ENCODE measurements at regions not wholly inside any gene's neighbourhood (a gene's known extent, or its start where the extent isn't known, plus 50 kb on each side); places are given as distances from the start of the nearest gene placed in this dataset.

DNA sequence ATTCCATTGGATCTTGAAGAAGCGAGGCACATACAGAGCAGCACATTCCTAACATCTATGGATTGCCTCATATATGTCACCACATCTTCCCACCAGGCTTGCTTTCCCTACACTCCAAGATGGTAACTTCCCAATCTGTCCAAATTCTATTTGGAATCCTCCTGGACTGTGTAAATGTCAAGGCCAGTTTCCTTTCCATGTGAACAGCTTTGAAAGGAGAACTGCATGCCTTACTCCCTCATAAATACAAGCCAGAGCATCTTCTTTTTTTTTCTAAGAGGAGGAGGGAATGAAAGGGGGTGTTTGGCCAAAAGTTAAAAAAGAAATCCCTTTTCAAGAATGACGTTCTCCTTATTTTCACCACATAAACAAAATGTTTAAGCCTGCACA is 103.8 kb upstream of the OSR1 start:
- H3K4me3 ChIP-seq (ENCODE audit: low read length) = no peak overlapping the region
- 40% methylated on average over 1 of the region's 2 CpGs for WGBS (ENCODE audit: insufficient coverage, low lambda C conversion rate)
- H3K9me3 ChIP-seq (ENCODE audit: control insufficient read depth, low read depth, low read length) = no peaks in the 10 kb centered on the region
- peak in 1 of 2 donors; percentile 5 for DNase-seq
- no peaks in the 10 kb centered on the region for H3K27me3 ChIP-seq (ENCODE audit: control insufficient read depth, insufficient read depth, low read length)
- no peaks in the 10 kb centered on the region for H3K36me3 ChIP-seq (ENCODE audit: control insufficient read depth, insufficient read depth, low read length)
- no peak overlapping the region for H3K27ac ChIP-seq (ENCODE audit: low read length)
- H3K4me1 ChIP-seq (ENCODE audit: control insufficient read depth, insufficient read depth, low read length) = no peaks in the 10 kb centered on the region

DNA sequence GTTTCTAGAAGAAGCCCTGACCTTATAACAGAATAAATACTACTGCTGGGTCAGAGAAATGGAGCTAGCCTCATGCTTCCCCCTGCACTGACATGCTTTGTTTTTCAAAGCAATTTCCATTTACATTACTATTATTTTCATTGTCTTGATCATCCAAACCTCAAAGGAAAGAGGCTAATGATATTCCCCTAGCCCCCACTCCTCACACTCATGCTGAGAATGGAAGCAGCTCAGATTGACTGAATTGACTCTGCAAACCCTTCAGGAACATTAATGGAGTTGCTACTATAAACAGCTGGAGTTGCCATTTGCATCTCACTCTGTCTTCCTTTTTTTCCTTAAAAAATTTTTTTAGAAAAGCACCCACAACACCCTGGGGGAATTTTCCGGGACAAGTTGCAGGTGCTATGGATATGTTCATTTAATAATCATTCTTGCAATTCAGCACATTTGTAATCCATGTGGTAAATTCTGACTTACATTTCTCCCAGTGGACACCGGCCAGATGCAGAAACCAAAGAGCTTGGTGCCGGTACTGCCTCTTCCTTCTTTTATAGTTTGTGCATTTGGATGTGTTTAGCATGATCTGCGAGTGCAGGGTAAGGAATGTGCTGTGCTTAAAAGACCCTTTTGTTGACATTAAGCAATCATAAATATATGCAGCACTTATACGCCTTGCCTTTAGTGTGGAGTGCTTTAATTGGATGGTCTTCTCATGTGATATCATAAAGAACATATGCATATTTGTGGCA is 103.3 kb upstream of the OSR1 start:
- Histone ChIP-seq H3K4me3 (ENCODE audit: low read length) (no peak overlapping the region), H3K27me3 (ENCODE audit: control insufficient read depth, insufficient read depth, low read length) (no peaks in the 10 kb centered on the region), H3K36me3 (ENCODE audit: control insufficient read depth, insufficient read depth, low read length) (no peaks in the 10 kb centered on the region), H3K27ac (ENCODE audit: low read length) (no peak overlapping the region), H3K9me3 (ENCODE audit: control insufficient read depth, low read depth, low read length) (no peaks in the 10 kb centered on the region), H3K4me1 (ENCODE audit: control insufficient read depth, insufficient read depth, low read length) (no peaks in the 10 kb centered on the region)
- 40% methylated on average over 1 of the region's 5 CpGs for WGBS (ENCODE audit: insufficient coverage, low lambda C conversion rate)
- DNase-seq = no peak

DNA sequence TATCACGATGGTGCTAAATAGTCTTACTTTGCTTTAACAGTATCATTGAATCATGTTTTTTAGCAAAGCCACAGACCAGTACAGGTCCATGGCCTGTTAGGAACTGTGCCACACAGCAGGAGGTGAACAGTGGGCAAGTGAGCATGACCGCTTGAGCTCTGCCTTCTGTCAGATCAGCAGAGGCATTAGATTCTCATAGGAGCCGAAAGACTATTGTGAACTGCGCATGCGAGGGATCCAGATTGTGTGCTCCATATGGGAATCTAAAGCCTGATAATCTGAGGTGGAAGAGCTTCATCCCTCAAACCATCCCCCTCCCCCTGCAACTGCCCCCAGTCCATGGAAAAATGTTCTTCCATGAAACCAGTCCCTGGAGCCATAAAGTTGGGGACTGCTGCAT is 102.3 kb upstream of the OSR1 start:
- DNase-seq = no peak
- Histone ChIP-seq H3K36me3 (ENCODE audit: control insufficient read depth, insufficient read depth, low read length) (no peaks in the 10 kb centered on the region), H3K27me3 (ENCODE audit: control insufficient read depth, insufficient read depth, low read length) (no peaks in the 10 kb centered on the region), H3K27ac (ENCODE audit: low read length) (no peak overlapping the region), H3K4me3 (ENCODE audit: low read length) (no peak overlapping the region), H3K4me1 (ENCODE audit: control insufficient read depth, insufficient read depth, low read length) (no peaks in the 10 kb centered on the region), H3K9me3 (ENCODE audit: control insufficient read depth, low read depth, low read length) (no peaks in the 10 kb centered on the region)
- no CpG with 5 or more reads among the region's 5 CpGs for WGBS (ENCODE audit: insufficient coverage, low lambda C conversion rate)

DNA sequence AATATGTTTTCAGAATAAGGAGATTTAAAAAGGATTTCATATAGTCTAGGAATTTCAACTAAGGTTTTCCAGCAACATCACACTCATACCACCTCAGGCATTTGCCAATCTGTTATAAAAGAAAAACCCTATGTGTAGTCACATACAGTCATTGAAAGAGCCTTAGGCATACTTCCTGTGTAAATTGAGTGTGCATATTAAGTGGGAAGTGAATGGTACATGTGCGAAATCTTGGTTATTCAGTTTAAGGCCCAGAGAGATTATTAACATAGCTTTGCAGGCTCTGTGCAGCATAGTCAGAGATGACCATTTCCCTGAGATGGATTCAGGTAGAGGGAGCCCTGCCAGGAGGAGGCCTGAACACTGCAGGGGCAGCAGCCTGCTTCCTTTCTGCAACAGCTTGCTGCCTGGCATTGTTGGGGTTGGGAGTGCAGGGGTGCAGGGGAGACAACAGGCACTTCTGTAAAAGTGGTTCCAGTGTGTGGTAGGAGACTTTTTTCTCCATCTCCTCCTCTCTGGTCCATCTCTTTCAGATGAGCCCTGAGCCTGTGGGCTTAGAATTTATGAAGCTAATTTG is 100.1 kb upstream of the OSR1 start:
- no peaks in the 10 kb centered on the region for H3K9me3 ChIP-seq (ENCODE audit: control insufficient read depth, low read depth, low read length)
- no peak overlapping the region for H3K4me3 ChIP-seq (ENCODE audit: low read length)
- H3K27me3 ChIP-seq (ENCODE audit: control insufficient read depth, insufficient read depth, low read length) = no peaks in the 10 kb centered on the region
- no CpG with 5 or more reads among the region's 1 CpG for WGBS (ENCODE audit: insufficient coverage, low lambda C conversion rate)
- no peak overlapping the region for H3K27ac ChIP-seq (ENCODE audit: low read length)
- H3K36me3 ChIP-seq (ENCODE audit: control insufficient read depth, insufficient read depth, low read length) = no peaks in the 10 kb centered on the region
- DNase-seq = no peak
- no peaks in the 10 kb centered on the region for H3K4me1 ChIP-seq (ENCODE audit: control insufficient read depth, insufficient read depth, low read length)

DNA sequence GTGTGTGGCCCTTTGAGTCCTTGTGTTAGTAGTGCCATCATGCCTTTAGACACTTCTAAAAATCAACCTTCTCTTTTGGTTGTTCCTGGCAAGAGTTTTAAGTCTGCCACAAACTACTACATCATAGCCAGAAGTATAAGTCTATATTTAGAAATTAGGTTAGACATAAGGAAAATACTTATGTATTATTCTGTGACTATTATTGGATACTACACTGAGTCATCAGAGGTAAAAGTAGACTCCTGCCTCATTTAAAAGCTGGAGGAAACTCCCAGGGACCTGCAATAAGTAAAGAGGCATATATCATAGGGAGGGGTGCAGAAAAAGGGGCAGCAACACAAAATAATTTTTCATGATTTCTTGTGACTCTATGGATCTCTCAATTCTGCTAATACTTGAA is 99.4 kb upstream of the OSR1 start:
- DNase-seq = no peak
- H3K9me3 ChIP-seq (ENCODE audit: control insufficient read depth, low read depth, low read length) = no peaks in the 10 kb centered on the region
- H3K36me3 ChIP-seq (ENCODE audit: control insufficient read depth, insufficient read depth, low read length) = no peaks in the 10 kb centered on the region
- H3K4me1 ChIP-seq (ENCODE audit: control insufficient read depth, insufficient read depth, low read length) = no peaks in the 10 kb centered on the region
- H3K27me3 ChIP-seq (ENCODE audit: control insufficient read depth, insufficient read depth, low read length) = no peaks in the 10 kb centered on the region
- no peak overlapping the region for H3K4me3 ChIP-seq (ENCODE audit: low read length)
- no peak overlapping the region for H3K27ac ChIP-seq (ENCODE audit: low read length)

DNA sequence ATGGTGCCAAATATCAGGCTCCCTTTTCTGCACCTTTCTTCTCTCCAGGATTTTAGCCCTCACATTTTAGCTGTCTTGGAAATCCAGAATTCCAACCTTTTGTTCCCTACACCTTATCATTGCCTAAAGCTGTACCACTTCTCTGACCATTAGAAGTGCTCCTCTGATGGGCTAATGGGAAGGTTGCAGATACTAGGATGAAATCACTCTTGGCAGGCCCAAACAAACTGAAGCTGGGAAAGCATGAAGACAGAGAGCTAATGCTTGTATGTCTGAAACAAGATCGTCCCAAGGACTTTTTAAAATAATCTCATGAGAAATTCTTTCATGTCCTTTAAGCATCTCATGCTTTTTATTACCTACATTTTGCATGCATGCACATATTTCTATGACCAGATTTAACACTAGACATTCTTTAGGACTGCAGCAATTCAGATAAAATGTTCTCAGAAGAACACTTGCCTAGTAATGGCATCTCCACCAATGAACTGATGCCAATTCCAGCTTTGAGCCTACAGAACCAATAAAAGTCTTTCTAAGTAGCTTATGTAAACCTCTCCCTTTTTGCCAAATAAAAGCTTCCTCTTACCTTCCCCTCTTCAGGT is 98.4 kb upstream of the OSR1 start:
- Histone ChIP-seq H3K4me1 (ENCODE audit: control insufficient read depth, insufficient read depth, low read length) (no peaks in the 10 kb centered on the region), H3K27me3 (ENCODE audit: control insufficient read depth, insufficient read depth, low read length) (no peaks in the 10 kb centered on the region), H3K36me3 (ENCODE audit: control insufficient read depth, insufficient read depth, low read length) (no peaks in the 10 kb centered on the region), H3K27ac (ENCODE audit: low read length) (no peak overlapping the region), H3K9me3 (ENCODE audit: control insufficient read depth, low read depth, low read length) (no peaks in the 10 kb centered on the region), H3K4me3 (ENCODE audit: low read length) (no peak overlapping the region)
- no CpG with 5 or more reads among the region's 1 CpG for WGBS (ENCODE audit: insufficient coverage, low lambda C conversion rate)
- DNase-seq = no peak

DNA sequence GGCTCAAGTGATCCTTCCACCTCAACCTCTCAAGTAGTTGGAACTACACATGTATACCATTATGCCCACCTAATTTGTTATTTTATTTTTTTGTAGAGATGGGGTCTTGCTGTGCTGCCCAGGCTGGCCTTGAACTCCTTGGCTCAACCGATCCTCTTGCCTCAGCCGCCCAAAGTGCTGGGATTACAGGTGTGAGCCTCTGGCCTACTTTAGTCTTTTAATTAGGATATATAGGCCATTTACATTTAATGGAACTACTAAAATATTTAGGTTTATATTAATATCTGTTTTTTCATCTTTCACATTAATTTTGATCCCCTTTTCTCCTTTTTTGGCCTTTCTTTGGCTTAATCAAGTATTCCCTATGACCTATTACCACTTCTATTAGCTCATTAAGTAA is 95.7 kb upstream of the OSR1 start:
- Histone ChIP-seq H3K9me3 (ENCODE audit: control insufficient read depth, low read depth, low read length) (no peaks in the 10 kb centered on the region), H3K4me1 (ENCODE audit: control insufficient read depth, insufficient read depth, low read length) (no peaks in the 10 kb centered on the region), H3K27ac (ENCODE audit: low read length) (no peak overlapping the region), H3K36me3 (ENCODE audit: control insufficient read depth, insufficient read depth, low read length) (no peaks in the 10 kb centered on the region), H3K27me3 (ENCODE audit: control insufficient read depth, insufficient read depth, low read length) (no peaks in the 10 kb centered on the region), H3K4me3 (ENCODE audit: low read length) (no peak overlapping the region)
- DNase-seq = no peak
- WGBS (ENCODE audit: insufficient coverage, low lambda C conversion rate) = 100% methylated on average over 1 of the region's 2 CpGs

DNA sequence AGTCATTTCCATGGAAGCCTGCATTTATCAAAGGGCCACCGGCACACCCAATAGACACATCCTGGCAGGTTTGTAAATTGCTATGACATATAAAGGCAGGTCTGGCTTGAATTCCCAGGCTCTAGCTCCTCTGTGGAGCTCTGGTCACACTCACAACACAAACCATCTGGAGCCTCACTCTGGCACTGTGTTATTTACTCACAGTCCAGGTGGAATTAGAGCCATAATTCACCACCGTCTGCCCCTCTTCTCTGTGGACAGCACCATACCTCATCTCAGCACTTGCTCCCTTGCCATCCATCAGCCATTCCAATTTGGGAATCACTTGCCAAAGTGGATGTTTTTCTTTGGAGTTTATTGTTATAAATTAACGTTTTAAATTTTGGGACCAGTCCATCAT is 84.3 kb upstream of the OSR1 start:
- H3K27me3 ChIP-seq (ENCODE audit: control insufficient read depth, insufficient read depth, low read length) = no peaks in the 10 kb centered on the region
- no peak for DNase-seq
- no peak overlapping the region for H3K4me3 ChIP-seq (ENCODE audit: low read length)
- no peak overlapping the region for H3K27ac ChIP-seq (ENCODE audit: low read length)
- H3K9me3 ChIP-seq (ENCODE audit: control insufficient read depth, low read depth, low read length) = no peaks in the 10 kb centered on the region
- no peaks in the 10 kb centered on the region for H3K36me3 ChIP-seq (ENCODE audit: control insufficient read depth, insufficient read depth, low read length)
- 80% methylated on average over 1 of the region's 3 CpGs for WGBS (ENCODE audit: insufficient coverage, low lambda C conversion rate)
- H3K4me1 ChIP-seq (ENCODE audit: control insufficient read depth, insufficient read depth, low read length) = no peaks in the 10 kb centered on the region

DNA sequence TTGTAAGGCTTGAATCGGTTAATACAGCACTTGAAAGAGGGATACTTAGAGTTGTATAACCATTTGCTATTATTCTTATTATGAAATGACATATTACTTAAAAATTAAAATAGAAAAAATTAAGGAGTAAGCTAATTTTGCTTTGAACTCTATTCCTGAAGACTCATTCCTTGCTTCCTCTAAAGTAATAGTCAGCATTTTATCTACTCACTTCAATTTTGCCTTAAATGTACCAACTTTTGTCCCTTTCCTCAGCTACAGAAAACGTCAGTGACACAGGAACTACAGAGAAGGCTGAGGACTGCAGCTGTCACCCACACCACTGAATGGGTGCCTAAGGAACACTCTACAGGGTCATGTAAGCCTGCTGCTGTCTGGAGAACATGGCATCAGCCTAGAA is 80.7 kb upstream of the OSR1 start:
- no peak overlapping the region for H3K27ac ChIP-seq (ENCODE audit: low read length)
- no peaks in the 10 kb centered on the region for H3K36me3 ChIP-seq (ENCODE audit: control insufficient read depth, insufficient read depth, low read length)
- WGBS (ENCODE audit: insufficient coverage, low lambda C conversion rate) = no CpG with 5 or more reads among the region's 2 CpGs
- no peak overlapping the region for H3K4me3 ChIP-seq (ENCODE audit: low read length)
- no peaks in the 10 kb centered on the region for H3K27me3 ChIP-seq (ENCODE audit: control insufficient read depth, insufficient read depth, low read length)
- no peaks in the 10 kb centered on the region for H3K9me3 ChIP-seq (ENCODE audit: control insufficient read depth, low read depth, low read length)
- no peak for DNase-seq
- H3K4me1 ChIP-seq (ENCODE audit: control insufficient read depth, insufficient read depth, low read length) = no peaks in the 10 kb centered on the region

DNA sequence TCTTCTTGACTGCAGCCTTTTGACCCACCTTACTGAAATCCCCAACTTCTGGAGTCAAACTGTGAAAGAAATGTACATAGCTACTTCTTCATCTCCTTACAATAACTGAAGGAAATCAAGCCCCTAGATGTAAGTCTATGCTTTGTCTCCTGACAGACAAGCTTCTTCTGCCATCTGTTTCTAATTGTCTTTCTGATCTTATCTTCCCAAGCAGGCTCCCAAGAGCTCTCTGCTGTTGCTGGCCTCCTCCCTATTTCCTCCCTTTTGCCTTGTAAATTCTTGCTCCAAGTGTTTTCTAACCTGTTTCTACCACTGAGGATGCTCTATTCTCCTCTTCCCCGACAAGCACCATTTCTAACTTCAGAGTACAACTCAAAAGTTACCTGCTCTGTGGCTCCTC is 77.4 kb upstream of the OSR1 start:
- DNase-seq = no peak
- Histone ChIP-seq H3K4me1 (ENCODE audit: control insufficient read depth, insufficient read depth, low read length) (no peaks in the 10 kb centered on the region), H3K36me3 (ENCODE audit: control insufficient read depth, insufficient read depth, low read length) (no peaks in the 10 kb centered on the region), H3K27ac (ENCODE audit: low read length) (no peak overlapping the region), H3K4me3 (ENCODE audit: low read length) (no peak overlapping the region), H3K9me3 (ENCODE audit: control insufficient read depth, low read depth, low read length) (no peaks in the 10 kb centered on the region), H3K27me3 (ENCODE audit: control insufficient read depth, insufficient read depth, low read length) (no peaks in the 10 kb centered on the region)
- 0% methylated on average over 1 of the region's 1 CpG for WGBS (ENCODE audit: insufficient coverage, low lambda C conversion rate)

DNA sequence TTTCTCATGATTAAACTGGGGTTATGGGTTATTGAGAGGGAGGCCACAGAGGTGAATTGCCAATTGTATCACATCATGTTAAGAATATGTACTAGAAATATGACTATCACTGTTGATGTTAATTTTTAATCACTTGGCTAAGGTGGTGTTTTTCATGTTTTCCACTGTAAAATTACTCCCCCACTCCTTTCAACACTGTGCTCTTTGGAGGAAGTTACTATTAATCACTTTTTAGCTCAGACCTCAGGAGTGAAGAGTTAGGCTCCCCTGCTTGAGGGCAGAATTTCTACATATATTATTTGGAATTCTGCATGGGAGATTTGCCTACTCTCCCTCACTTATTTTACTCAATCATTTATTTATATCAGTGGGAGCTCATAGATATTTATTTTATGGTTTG is 76.0 kb upstream of the OSR1 start:
- Histone ChIP-seq H3K27me3 (ENCODE audit: control insufficient read depth, insufficient read depth, low read length) (no peaks in the 10 kb centered on the region), H3K4me1 (ENCODE audit: control insufficient read depth, insufficient read depth, low read length) (no peaks in the 10 kb centered on the region), H3K9me3 (ENCODE audit: control insufficient read depth, low read depth, low read length) (no peaks in the 10 kb centered on the region), H3K4me3 (ENCODE audit: low read length) (no peak overlapping the region), H3K27ac (ENCODE audit: low read length) (no peak overlapping the region), H3K36me3 (ENCODE audit: control insufficient read depth, insufficient read depth, low read length) (no peaks in the 10 kb centered on the region)
- no peak for DNase-seq
